ENCODE measurements at regions not wholly inside any gene's neighbourhood (a gene's known extent, or its start where the extent isn't known, plus 50 kb on each side); places are given as distances from the start of the nearest gene placed in this dataset.
A peak's percentile ranks its signal among the peaks of the same experiment; 100 is the strongest.

- no peak for TF ChIP-seq CTCF (IDR thresholded peaks at IDR 0.05; ENCODE audit: control insufficient read depth, insufficient read depth, low read depth, low read length, missing control alignments)
- no peak overlapping the region for H3K4me3 ChIP-seq (ENCODE audit: control insufficient read depth, low read depth, low read length)
- DNase-seq (ENCODE audit: low read depth): no peak
Observed at GRCh38 chr5:40453689-40454088, 226.0 kb upstream of the PTGER4 start.

- H3K4me3 ChIP-seq (ENCODE audit: control insufficient read depth, low read depth, low read length): no peak overlapping the region
- no peak for TF ChIP-seq CTCF (IDR thresholded peaks at IDR 0.05; ENCODE audit: control insufficient read depth, insufficient read depth, low read depth, low read length, missing control alignments)
- no peak for DNase-seq (ENCODE audit: low read depth)
Observed at GRCh38 chr5:40452874-40453624, 226.7 kb upstream of the PTGER4 start.

GRCh38 chr5:40447438-40447837 is 232.3 kb upstream of the PTGER4 start:
- no peak for DNase-seq (ENCODE audit: low read depth)
- TF ChIP-seq CTCF (IDR thresholded peaks at IDR 0.05; ENCODE audit: control insufficient read depth, insufficient read depth, low read depth, low read length, missing control alignments): no peak
- no peak overlapping the region for H3K4me3 ChIP-seq (ENCODE audit: control insufficient read depth, low read depth, low read length)

- no peak for TF ChIP-seq CTCF (IDR thresholded peaks at IDR 0.05; ENCODE audit: control insufficient read depth, insufficient read depth, low read depth, low read length, missing control alignments)
- H3K4me3 ChIP-seq (ENCODE audit: control insufficient read depth, low read depth, low read length): no peak overlapping the region
- DNase-seq (ENCODE audit: low read depth): peak; percentile 32
Observed at GRCh38 chr5:40446910-40447309, 232.8 kb upstream of the PTGER4 start.

- no peak for DNase-seq (ENCODE audit: low read depth)
- H3K4me3 ChIP-seq (ENCODE audit: control insufficient read depth, low read depth, low read length): no peak overlapping the region
- no peak for TF ChIP-seq CTCF (IDR thresholded peaks at IDR 0.05; ENCODE audit: control insufficient read depth, insufficient read depth, low read depth, low read length, missing control alignments)
Observed at GRCh38 chr5:40442346-40442745, 237.4 kb upstream of the PTGER4 start.

GRCh38 chr5:40441733-40442132 is 238.0 kb upstream of the PTGER4 start:
- DNase-seq (ENCODE audit: low read depth): no peak
- no peak overlapping the region for H3K4me3 ChIP-seq (ENCODE audit: control insufficient read depth, low read depth, low read length)
- no peak for TF ChIP-seq CTCF (IDR thresholded peaks at IDR 0.05; ENCODE audit: control insufficient read depth, insufficient read depth, low read depth, low read length, missing control alignments)
